Left lung (tissue), 4 donors: ENCODE measurements at regions not wholly inside any gene's neighbourhood (a gene's known extent, or its start where the extent isn't known, plus 50 kb on each side); places are given as distances from the start of the nearest gene placed in this dataset.

Experiments used
- ATAC-seq: fragments of 200-7000 bp; cut with Tn5 transposase; one replicate; pipeline ENCODE4 v1.9.1; 2020; ENCODE audit warnings: moderate library complexity
- DNase-seq, 4 donors: peaks; one replicate each; pipeline ENCODE4 v3.0.0-alpha.2; 2013 to 2020
- H3K27ac ChIP-seq, 2 donors: fragments of 200-600 bp; sonication (generic) in 1 of 2; one replicate each; pipeline versions ENCODE4 v1.5.0 to v1.8.0; 2020 to 2021
- H3K27me3 ChIP-seq, 2 donors: fragments of 200-600 bp; sonication (generic) in 1 of 2; one replicate each; pipeline versions ENCODE4 v1.5.0 to v1.8.0; 2020 to 2021
- H3K36me3 ChIP-seq, 2 donors: fragments of 200-600 bp; sonication (generic) in 1 of 2; one replicate each; pipeline versions ENCODE4 v1.5.0 to v1.8.0; 2020 to 2021
- H3K4me1 ChIP-seq, 2 donors: fragments of 200-600 bp; one replicate each; pipeline ENCODE4 v1.8.0; 2021
- H3K4me3 ChIP-seq, 2 donors: fragments of 200-600 bp; sonication (generic) in 1 of 2; one replicate each; pipeline versions ENCODE4 v1.5.0 to v1.8.0; 2020 to 2021; ENCODE audit warnings: mild to moderate bottlenecking in 1 of 2
- H3K9me3 ChIP-seq, 2 donors: fragments of 200-600 bp; sonication (generic) in 1 of 2; one replicate each; pipeline versions ENCODE4 v1.5.0 to v1.8.0; 2020 to 2021
- intact Hi-C, 2 donors: fragments of 100-400 bp; cut with DNase I; formaldehyde crosslinking; loops; one replicate each; pipeline versions ENCODE4 v1.11.2 to v1.14.2; 2022
- TF ChIP-seq, protein P1 (sequence below), 2 donors: fragments of 200-600 bp; sonication (generic) in 1 of 2; IDR thresholded peaks; one replicate each; pipeline versions ENCODE4 v1.5.0 to v1.8.0; 2021; ENCODE audit warnings: antibody characterized with exemption in 2 of 2
- donor health status: DM: no; HTN: yes; CAD: no.
- donor health status: DM: no; HTN: no; CAD: no.

- DNase-seq (no peak), ATAC-seq (no peak)
- TF ChIP-seq, protein P1, sequence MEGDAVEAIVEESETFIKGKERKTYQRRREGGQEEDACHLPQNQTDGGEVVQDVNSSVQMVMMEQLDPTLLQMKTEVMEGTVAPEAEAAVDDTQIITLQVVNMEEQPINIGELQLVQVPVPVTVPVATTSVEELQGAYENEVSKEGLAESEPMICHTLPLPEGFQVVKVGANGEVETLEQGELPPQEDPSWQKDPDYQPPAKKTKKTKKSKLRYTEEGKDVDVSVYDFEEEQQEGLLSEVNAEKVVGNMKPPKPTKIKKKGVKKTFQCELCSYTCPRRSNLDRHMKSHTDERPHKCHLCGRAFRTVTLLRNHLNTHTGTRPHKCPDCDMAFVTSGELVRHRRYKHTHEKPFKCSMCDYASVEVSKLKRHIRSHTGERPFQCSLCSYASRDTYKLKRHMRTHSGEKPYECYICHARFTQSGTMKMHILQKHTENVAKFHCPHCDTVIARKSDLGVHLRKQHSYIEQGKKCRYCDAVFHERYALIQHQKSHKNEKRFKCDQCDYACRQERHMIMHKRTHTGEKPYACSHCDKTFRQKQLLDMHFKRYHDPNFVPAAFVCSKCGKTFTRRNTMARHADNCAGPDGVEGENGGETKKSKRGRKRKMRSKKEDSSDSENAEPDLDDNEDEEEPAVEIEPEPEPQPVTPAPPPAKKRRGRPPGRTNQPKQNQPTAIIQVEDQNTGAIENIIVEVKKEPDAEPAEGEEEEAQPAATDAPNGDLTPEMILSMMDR (IDR thresholded peaks at IDR 0.05): no peak
- H3K36me3 ChIP-seq: no peaks in the 10 kb centered on the region
- intact Hi-C loops: loop anchor here in 1 of 2 donors (10.0 kb wide), 1 partner anchor 684 kb away; no protein-coding TSS in a partner anchor
- no peaks in the 10 kb centered on the region for H3K9me3 ChIP-seq
- no peaks in the 10 kb centered on the region for H3K27me3 ChIP-seq
- H3K27ac ChIP-seq: no peak overlapping the region
- no peak overlapping the region for H3K4me3 ChIP-seq
- no peaks in the 10 kb centered on the region for H3K4me1 ChIP-seq
Measured at GRCh38 chr2:58448845-58449244, 207.7 kb upstream of the FANCL start.

DNA sequence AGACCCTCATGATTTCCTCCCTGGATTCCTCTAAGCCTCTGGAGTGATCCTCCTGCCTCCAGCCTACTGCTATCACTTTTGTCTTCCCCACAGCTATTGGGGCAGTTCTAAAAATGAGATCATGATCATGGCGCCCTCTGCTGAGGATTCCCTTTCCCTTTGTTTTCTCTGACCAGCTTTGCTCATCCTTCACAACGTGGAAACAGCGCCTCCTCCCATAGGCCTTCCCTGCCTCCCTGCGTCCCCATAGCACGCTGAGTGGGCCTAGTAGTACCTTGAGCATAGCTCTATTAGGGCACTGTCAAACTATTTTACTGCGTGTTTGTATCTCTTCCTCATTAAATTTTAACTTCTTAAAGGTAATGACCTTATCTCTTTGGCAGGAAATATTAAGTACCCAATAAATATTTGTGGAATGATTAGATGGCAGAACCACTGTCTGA is 207.0 kb upstream of the FANCL start:
- Histone ChIP-seq H3K9me3 (no peaks in the 10 kb centered on the region), H3K36me3 (no peaks in the 10 kb centered on the region), H3K4me3 (no peak overlapping the region), H3K27ac (no peak overlapping the region), H3K4me1 (no peaks in the 10 kb centered on the region), H3K27me3 (no peaks in the 10 kb centered on the region)
- TF ChIP-seq, protein P1 (IDR thresholded peaks at IDR 0.05): peak in 1 of 2 donors; percentile 35
- DNase-seq (peak in 3 of 4 donors; percentile 17 to 51 (median 45)), ATAC-seq (peak; percentile 87)
- intact Hi-C loops: loop anchor here in 1 of 2 donors (10.0 kb wide), 1 partner anchor 683 kb away; no protein-coding TSS in a partner anchor

GRCh38 chr2:58447586-58447985 is 206.5 kb upstream of the FANCL start:
- no peak overlapping the region for H3K4me3 ChIP-seq
- intact Hi-C loops: loop anchor here in 1 of 2 donors (10.0 kb wide), 1 partner anchor 683 kb away; no protein-coding TSS in a partner anchor
- no peaks in the 10 kb centered on the region for H3K9me3 ChIP-seq

GRCh38 chr2:58441643-58442042 is 200.5 kb upstream of the FANCL start:
- intact Hi-C loops: loop anchor here in 1 of 2 donors (10.0 kb wide), 1 partner anchor 677 kb away; no protein-coding TSS in a partner anchor
- no peak overlapping the region for H3K27ac ChIP-seq
- H3K27me3 ChIP-seq: no peaks in the 10 kb centered on the region
- H3K4me3 ChIP-seq: no peak overlapping the region
- no peaks in the 10 kb centered on the region for H3K4me1 ChIP-seq
- peak; percentile 31 for ATAC-seq
- no peak for DNase-seq
- TF ChIP-seq, protein P1 (IDR thresholded peaks at IDR 0.05): no peak
- no peaks in the 10 kb centered on the region for H3K36me3 ChIP-seq
- no peaks in the 10 kb centered on the region for H3K9me3 ChIP-seq

More at GRCh38 chr2:58447586-58447985, 206.5 kb upstream of the FANCL start:
- Histone ChIP-seq H3K27ac (no peak overlapping the region), H3K27me3 (no peaks in the 10 kb centered on the region), H3K36me3 (no peaks in the 10 kb centered on the region), H3K4me1 (no peaks in the 10 kb centered on the region)
- ATAC-seq (no peak), DNase-seq (no peak)
- TF ChIP-seq, protein P1 (IDR thresholded peaks at IDR 0.05): no peak

- Histone ChIP-seq H3K36me3 (no peaks in the 10 kb centered on the region), H3K27ac (no peak overlapping the region)
Measured at GRCh38 chr2:58436872-58437271, 195.7 kb upstream of the FANCL start.

More at GRCh38 chr2:58436872-58437271, 195.7 kb upstream of the FANCL start:
- Histone ChIP-seq H3K4me3 (no peak overlapping the region), H3K27me3 (no peaks in the 10 kb centered on the region), H3K9me3 (no peaks in the 10 kb centered on the region), H3K4me1 (no peaks in the 10 kb centered on the region)
- no peak for DNase-seq
- TF ChIP-seq, protein P1 (IDR thresholded peaks at IDR 0.05): no peak
- no peak for ATAC-seq
- intact Hi-C loops: no loop called here
